ENCODE measurements at regions not wholly inside any gene's neighbourhood (a gene's known extent, or its start where the extent isn't known, plus 50 kb on each side); places are given as distances from the start of the nearest gene placed in this dataset.

GRCh38 chr5:114686356-114686755 lies 324.5 kb downstream of the KCNN2 start:
- TF ChIP-seq TAF1 (IDR thresholded peaks at IDR 0.05; ENCODE audit: borderline replicate concordance, low read depth, low read length) = no peak
- TF ChIP-seq POLR2AphosphoS5 (IDR thresholded peaks at IDR 0.05; ENCODE audit: low read depth, low read length) = no peak
- no peak for TF ChIP-seq POLR2A (IDR thresholded peaks at IDR 0.05; ENCODE audit: low read depth, low read length)

Data from GM12892 (cell line).